ENCODE measurements at regions not wholly inside any gene's neighbourhood (a gene's known extent, or its start where the extent isn't known, plus 50 kb on each side); places are given as distances from the start of the nearest gene placed in this dataset.

- no peaks in the 10 kb centered on the region for H3K27me3 ChIP-seq (replicated peaks; ENCODE audit: insufficient read depth, low read depth, low read length, poor library complexity)
- POLR2A ChIA-PET (ENCODE audit: low non-redundant PET): no interaction called here
- H3K9me3 ChIP-seq (ENCODE audit: low read depth, low read length, poor library complexity, severe bottlenecking): no peaks in the 10 kb centered on the region
- no peaks in the 10 kb centered on the region for H3K36me3 ChIP-seq (ENCODE audit: insufficient read depth, low read length, poor library complexity, severe bottlenecking)
- DNase-seq (ENCODE audit: low spot score): no peak
- no peak overlapping the region for H3K4me3 ChIP-seq (ENCODE audit: low read depth, low read length, poor library complexity, severe bottlenecking)
- H3K4me1 ChIP-seq (ENCODE audit: insufficient read depth, low read length, poor library complexity, severe bottlenecking): no peaks in the 10 kb centered on the region
- no TSS peak for BruUV-seq (replicated peaks)
- CTCF ChIA-PET: no interaction called here
- H3K27ac ChIP-seq (ENCODE audit: low read depth, low read length, poor library complexity, severe bottlenecking): no peak overlapping the region
- TF ChIP-seq CTCF (conservative IDR thresholded peaks at IDR 0.05; ENCODE audit: low read depth, low read length) (no peak), EZH2 (IDR thresholded peaks at IDR 0.05; ENCODE audit: borderline replicate concordance, low read depth, low read length, poor library complexity, severe bottlenecking) (no peak)
- intact Hi-C loops (cut with micrococcal nuclease; ENCODE audit: unreplicated experiment): no loop called here
These were observed 736.0 kb upstream of the AUTS2 start for GRCh38 chr7:68862261-68862660.

GRCh38 chr7:68862736-68863135 lies 735.5 kb upstream of the AUTS2 start:
- intact Hi-C loops (cut with micrococcal nuclease; ENCODE audit: unreplicated experiment): no loop called here
- POLR2A ChIA-PET (ENCODE audit: low non-redundant PET): no interaction called here
- DNase-seq (ENCODE audit: low spot score): no peak
- no peaks in the 10 kb centered on the region for H3K9me3 ChIP-seq (ENCODE audit: low read depth, low read length, poor library complexity, severe bottlenecking)
- BruUV-seq (replicated peaks): no TSS peak
- H3K36me3 ChIP-seq (ENCODE audit: insufficient read depth, low read length, poor library complexity, severe bottlenecking): no peaks in the 10 kb centered on the region
- TF ChIP-seq CTCF (conservative IDR thresholded peaks at IDR 0.05; ENCODE audit: low read depth, low read length) (no peak), EZH2 (IDR thresholded peaks at IDR 0.05; ENCODE audit: borderline replicate concordance, low read depth, low read length, poor library complexity, severe bottlenecking) (no peak)
- no peaks in the 10 kb centered on the region for H3K4me1 ChIP-seq (ENCODE audit: insufficient read depth, low read length, poor library complexity, severe bottlenecking)
- H3K27ac ChIP-seq (ENCODE audit: low read depth, low read length, poor library complexity, severe bottlenecking): no peak overlapping the region
- CTCF ChIA-PET: no interaction called here
- H3K27me3 ChIP-seq (replicated peaks; ENCODE audit: insufficient read depth, low read depth, low read length, poor library complexity): no peaks in the 10 kb centered on the region
- H3K4me3 ChIP-seq (ENCODE audit: low read depth, low read length, poor library complexity, severe bottlenecking): no peak overlapping the region

- no peak for TF ChIP-seq EZH2 (IDR thresholded peaks at IDR 0.05; ENCODE audit: borderline replicate concordance, low read depth, low read length, poor library complexity, severe bottlenecking)
- TF ChIP-seq CTCF (conservative IDR thresholded peaks at IDR 0.05; ENCODE audit: low read depth, low read length): no peak
- no peaks in the 10 kb centered on the region for H3K36me3 ChIP-seq (ENCODE audit: insufficient read depth, low read length, poor library complexity, severe bottlenecking)
- no peaks in the 10 kb centered on the region for H3K4me1 ChIP-seq (ENCODE audit: insufficient read depth, low read length, poor library complexity, severe bottlenecking)
- no peaks in the 10 kb centered on the region for H3K9me3 ChIP-seq (ENCODE audit: low read depth, low read length, poor library complexity, severe bottlenecking)
- H3K4me3 ChIP-seq (ENCODE audit: low read depth, low read length, poor library complexity, severe bottlenecking): no peak overlapping the region
- no peak for DNase-seq (ENCODE audit: low spot score)
- intact Hi-C loops (cut with micrococcal nuclease; ENCODE audit: unreplicated experiment): no loop called here
- ChIA-PET CTCF (no interaction called here), POLR2A (ENCODE audit: low non-redundant PET) (no interaction called here)
- H3K27me3 ChIP-seq (replicated peaks; ENCODE audit: insufficient read depth, low read depth, low read length, poor library complexity): no peaks in the 10 kb centered on the region
- H3K27ac ChIP-seq (ENCODE audit: low read depth, low read length, poor library complexity, severe bottlenecking): no peak overlapping the region
- BruUV-seq (replicated peaks): no TSS peak
These were observed 732.7 kb upstream of the AUTS2 start for GRCh38 chr7:68865351-68866199.

Measured in A673 (cell line).